Neutrophil (primary cell): ENCODE measurements at regions not wholly inside any gene's neighbourhood (a gene's known extent, or its start where the extent isn't known, plus 50 kb on each side); places are given as distances from the start of the nearest gene placed in this dataset.

ENCODE experiments used
- H3K27ac ChIP-seq: fragments of 200-600 bp; sonication (generic); 2 replicates; pipeline ENCODE4 v1.5.1; 2016; ENCODE audit warnings: mild to moderate bottlenecking, moderate library complexity
- H3K27me3 ChIP-seq: fragments of 200-600 bp; sonication (generic); 2 replicates; pipeline ENCODE4 v1.6.0; 2016; ENCODE audit warnings: mild to moderate bottlenecking
- H3K36me3 ChIP-seq: fragments of 200-600 bp; sonication (generic); 2 replicates; pipeline ENCODE4 v1.5.1; 2017
- H3K4me1 ChIP-seq, 2 experiments: fragments of 200-600 bp in 1 of 2; sonication (generic) in 1 of 2; 1 replicate in 1 of 2; 2 replicates in 1 of 2; pipeline versions ENCODE4 v1.5.1 to v1.6.1; 2013 to 2016; ENCODE audit warnings: low read depth in 1 of 2, low read length in 1 of 2, mild to moderate bottlenecking in 1 of 2, moderate library complexity in 1 of 2; ENCODE audit not compliant: control insufficient read depth in 1 of 2, insufficient read depth in 1 of 2
- H3K4me3 ChIP-seq, 2 experiments: fragments of 200-600 bp in 1 of 2; sonication (generic) in 1 of 2; 1 replicate in 1 of 2; 2 replicates in 1 of 2; pipeline ENCODE4 v1.5.1; 2013 to 2016; ENCODE audit warnings: low read depth in 1 of 2, low read length in 1 of 2, mild to moderate bottlenecking in 1 of 2, moderate library complexity in 1 of 2
- H3K9me3 ChIP-seq: fragments of 200-600 bp; sonication (generic); 2 replicates; pipeline ENCODE4 v1.5.1; 2016
- CTCF ChIP-seq: fragments of 200-600 bp; sonication (generic); IDR thresholded peaks from 2 replicates; pipeline ENCODE4 v1.5.1; 2016; ENCODE audit warnings: antibody characterized with exemption

DNA sequence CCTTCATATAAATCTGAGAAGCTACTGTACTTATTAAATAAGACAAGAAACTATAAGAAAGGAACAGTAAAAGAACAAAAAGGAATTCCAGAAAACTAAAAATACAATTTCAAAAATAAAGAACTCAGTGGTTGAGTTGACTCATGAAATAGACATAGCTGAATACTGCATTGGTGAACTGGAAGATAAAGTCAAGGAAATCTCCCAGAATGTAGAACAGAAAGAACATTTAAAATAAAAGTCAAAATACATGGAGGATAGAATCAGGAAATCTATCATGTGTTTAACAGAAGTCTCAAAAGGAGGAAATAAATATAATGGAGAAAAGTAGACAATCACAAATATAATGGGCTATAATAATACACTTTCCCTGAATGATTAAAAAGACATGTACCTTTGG is 136.4 kb upstream of the PMFBP1 start:
- H3K27ac ChIP-seq, result no peak overlapping the region
- no peak overlapping the region for H3K4me3 ChIP-seq
- H3K27me3 ChIP-seq, result no peaks in the 10 kb centered on the region
- no peaks in the 10 kb centered on the region for H3K4me1 ChIP-seq
- H3K36me3 ChIP-seq, result no peaks in the 10 kb centered on the region
- TF ChIP-seq CTCF, result no peak
- H3K9me3 ChIP-seq, result no peaks in the 10 kb centered on the region

GRCh38 chr16:72302332-72302731 is 130.4 kb upstream of the PMFBP1 start:
- Histone ChIP-seq H3K36me3 (no peaks in the 10 kb centered on the region), H3K4me1 (no peaks in the 10 kb centered on the region), H3K4me3 (no peak overlapping the region), H3K9me3 (no peaks in the 10 kb centered on the region), H3K27ac (no peak overlapping the region), H3K27me3 (no peaks in the 10 kb centered on the region)
- TF ChIP-seq CTCF, result no peak

- Histone ChIP-seq H3K27me3 (no peaks in the 10 kb centered on the region), H3K4me1 (no peaks in the 10 kb centered on the region), H3K4me3 (no peak overlapping the region), H3K9me3 (no peaks in the 10 kb centered on the region), H3K36me3 (no peaks in the 10 kb centered on the region), H3K27ac (no peak overlapping the region)
- no peak for TF ChIP-seq CTCF
Observed at GRCh38 chr16:72301523-72302236, 129.7 kb upstream of the PMFBP1 start.

GRCh38 chr16:72300892-72301291 is 128.9 kb upstream of the PMFBP1 start:
- no peaks in the 10 kb centered on the region for H3K36me3 ChIP-seq

DNA sequence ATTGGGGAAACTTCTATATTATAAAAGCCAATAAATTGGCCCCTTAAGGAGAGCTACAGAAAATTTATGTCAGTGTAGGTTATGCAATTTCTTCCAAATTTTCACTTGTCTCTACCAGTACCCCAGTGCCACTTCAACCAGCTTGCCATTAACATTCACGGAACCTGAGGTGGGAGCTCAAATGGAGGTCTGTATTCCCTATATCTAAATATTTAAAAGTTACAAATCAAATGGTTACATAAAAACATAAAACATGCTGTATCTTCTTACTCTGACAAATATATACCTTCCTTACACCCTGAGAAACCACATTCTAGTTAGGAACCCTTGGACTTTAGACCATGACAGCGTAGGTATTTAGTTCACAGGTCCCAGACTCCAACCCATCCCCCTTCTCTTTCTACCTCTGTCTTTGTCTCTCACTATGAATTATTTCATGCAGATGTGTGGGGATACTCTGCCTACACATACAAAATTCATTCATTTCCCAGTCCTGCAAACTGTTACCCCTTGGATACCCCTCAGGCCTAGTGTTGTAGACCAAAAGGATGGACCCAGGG is 127.8 kb upstream of the PMFBP1 start:
- no peaks in the 10 kb centered on the region for H3K4me1 ChIP-seq
- no peak for TF ChIP-seq CTCF
- H3K36me3 ChIP-seq, result no peaks in the 10 kb centered on the region
- no peak overlapping the region for H3K27ac ChIP-seq
- H3K9me3 ChIP-seq, result no peaks in the 10 kb centered on the region
- no peaks in the 10 kb centered on the region for H3K27me3 ChIP-seq
- no peak overlapping the region for H3K4me3 ChIP-seq

More at GRCh38 chr16:72300892-72301291, 128.9 kb upstream of the PMFBP1 start:
- Histone ChIP-seq H3K4me1 (no peaks in the 10 kb centered on the region), H3K4me3 (no peak overlapping the region), H3K9me3 (no peaks in the 10 kb centered on the region), H3K27ac (no peak overlapping the region), H3K27me3 (no peaks in the 10 kb centered on the region)
- no peak for TF ChIP-seq CTCF
